ENCODE measurements at regions not wholly inside any gene's neighbourhood (a gene's known extent, or its start where the extent isn't known, plus 50 kb on each side); places are given as distances from the start of the nearest gene placed in this dataset. TPM values are rescaled to one million over a fixed set of nuclear protein-coding genes. Genes with fewer than 3 reads are reported as not detected.
"Not testable (repeated sequence)": the region's sequence is repeated elsewhere in the genome, so short reads cannot be mapped to it uniquely, and the experiment has no call there.

GRCh38 chr3:125915792-125916375, 53.1 kb upstream of the ROPN1B start:
- H3K4me1 ChIP-seq; intact Hi-C loops (cut with DNase I); H3K9me3 ChIP-seq; H3K36me3 ChIP-seq; H3K27me3 ChIP-seq: not testable (repeated sequence)
- peak in 1 of 2 donors; percentile 68 for TF ChIP-seq POLR2A (IDR thresholded peaks at IDR 0.05)
- peak; percentile 100 for DNase-seq
- Histone ChIP-seq H3K27ac (peak overlapping the region; percentile 46 to 77 (median 74)), H3K4me3 (replicated peaks in 1 of 3) (peak overlapping the region; percentile 2 to 74 (median 26))
- 1% methylated on average over 15 to 38 of the region's 40 CpGs for WGBS, 2 donors

DNA sequence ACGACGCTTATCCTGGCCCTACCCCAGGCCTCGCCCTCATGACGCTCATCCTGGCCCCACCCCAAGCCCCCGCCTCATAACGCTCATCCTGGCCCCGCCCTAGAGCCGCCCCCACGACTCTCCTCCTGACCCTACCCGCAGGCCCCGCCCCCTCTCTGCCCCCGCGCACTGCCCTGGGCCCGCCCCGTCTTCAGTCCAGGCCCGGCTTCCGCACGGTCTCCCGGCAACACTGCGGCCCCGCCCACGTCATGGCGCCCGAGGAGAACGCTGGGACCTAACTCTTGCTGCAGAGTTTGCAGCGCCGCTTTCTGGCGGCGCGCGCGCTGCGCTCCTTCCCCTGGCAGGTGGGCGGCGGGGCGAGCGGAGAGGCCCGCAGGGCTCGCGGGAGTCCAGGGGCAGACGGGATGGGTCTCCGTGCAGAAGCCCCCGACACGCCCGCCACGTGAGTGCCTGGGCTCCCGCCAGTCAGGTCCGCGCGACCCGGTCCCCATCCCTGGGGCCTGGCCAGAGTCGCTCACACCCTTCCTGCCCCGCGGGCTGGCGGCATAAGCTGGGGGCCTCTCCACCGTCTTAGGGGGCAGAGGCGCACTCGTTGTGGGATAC, 52.5 kb upstream of the ROPN1B start:
- Histone ChIP-seq H3K9me3 (no peaks in the 10 kb centered on the region), H3K4me3 (replicated peaks in 1 of 3) (peak overlapping the region; percentile 57 to 70 (median 65)), H3K27ac (peak overlapping the region; percentile 21 to 56 (median 41)), H3K36me3 (no peaks in the 10 kb centered on the region), H3K4me1 (peaks cover 7 to 10% of the 10 kb centered on the region in 2 donors), H3K27me3 (no peaks in the 10 kb centered on the region)
- no peak for DNase-seq
- TF ChIP-seq, protein P1, sequence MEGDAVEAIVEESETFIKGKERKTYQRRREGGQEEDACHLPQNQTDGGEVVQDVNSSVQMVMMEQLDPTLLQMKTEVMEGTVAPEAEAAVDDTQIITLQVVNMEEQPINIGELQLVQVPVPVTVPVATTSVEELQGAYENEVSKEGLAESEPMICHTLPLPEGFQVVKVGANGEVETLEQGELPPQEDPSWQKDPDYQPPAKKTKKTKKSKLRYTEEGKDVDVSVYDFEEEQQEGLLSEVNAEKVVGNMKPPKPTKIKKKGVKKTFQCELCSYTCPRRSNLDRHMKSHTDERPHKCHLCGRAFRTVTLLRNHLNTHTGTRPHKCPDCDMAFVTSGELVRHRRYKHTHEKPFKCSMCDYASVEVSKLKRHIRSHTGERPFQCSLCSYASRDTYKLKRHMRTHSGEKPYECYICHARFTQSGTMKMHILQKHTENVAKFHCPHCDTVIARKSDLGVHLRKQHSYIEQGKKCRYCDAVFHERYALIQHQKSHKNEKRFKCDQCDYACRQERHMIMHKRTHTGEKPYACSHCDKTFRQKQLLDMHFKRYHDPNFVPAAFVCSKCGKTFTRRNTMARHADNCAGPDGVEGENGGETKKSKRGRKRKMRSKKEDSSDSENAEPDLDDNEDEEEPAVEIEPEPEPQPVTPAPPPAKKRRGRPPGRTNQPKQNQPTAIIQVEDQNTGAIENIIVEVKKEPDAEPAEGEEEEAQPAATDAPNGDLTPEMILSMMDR (IDR thresholded peaks at IDR 0.05) = peak in 2 of 6 experiments; percentile 30 to 33
- TF ChIP-seq POLR2A (IDR thresholded peaks at IDR 0.05) = peak in 1 of 2 donors; percentile 37
- WGBS, 2 donors = 0% methylated on average over 8 of the region's 58 CpGs
- intact Hi-C loops (cut with DNase I) = no loop called here

- intact Hi-C loops (cut with DNase I); H3K36me3 ChIP-seq; H3K4me1 ChIP-seq; H3K27me3 ChIP-seq; H3K9me3 ChIP-seq; DNase-seq: not testable (repeated sequence)
- WGBS, 2 donors = 9 to 12% methylated on average over 9 of the region's 12 CpGs
- Histone ChIP-seq H3K27ac (peak overlapping the region in 2 of 3 donors; percentile 41 to 56), H3K4me3 (replicated peaks in 1 of 3) (peak overlapping the region; percentile 57 to 70 (median 65))
Observed at GRCh38 chr3:125917020-125917549, 51.9 kb upstream of the ROPN1B start.

GRCh38 chr3:125918024-125918423, 51.0 kb upstream of the ROPN1B start:
- H3K27me3 ChIP-seq; H3K9me3 ChIP-seq; DNase-seq; H3K27ac ChIP-seq; H3K4me3 ChIP-seq (replicated peaks in 1 of 3); H3K4me1 ChIP-seq; intact Hi-C loops (cut with DNase I); H3K36me3 ChIP-seq: not testable (repeated sequence)
- 97 to 100% methylated on average over 1 of the region's 1 CpG for WGBS, 2 donors

DNA sequence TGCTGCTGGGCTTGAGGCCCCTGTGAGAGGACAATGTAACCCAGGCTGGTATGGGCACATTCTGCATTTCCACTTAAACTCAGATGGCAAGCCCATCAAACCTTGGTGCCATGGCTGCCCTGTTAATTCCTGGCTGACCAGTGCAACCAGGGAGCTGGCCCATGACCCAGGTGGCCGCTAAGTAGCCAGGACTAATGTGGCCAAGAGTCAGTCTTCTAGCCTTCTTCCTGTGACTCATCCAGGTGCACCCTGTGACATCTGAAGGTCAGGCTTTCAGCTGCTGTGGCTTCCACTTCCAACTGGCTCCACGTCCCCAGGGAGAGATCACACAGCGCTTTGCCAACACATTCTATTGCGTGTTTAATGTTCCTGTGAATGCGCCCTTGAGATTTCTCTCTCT, 50.5 kb upstream of the ROPN1B start:
- H3K27me3 ChIP-seq; H3K4me3 ChIP-seq (replicated peaks in 1 of 3); DNase-seq; intact Hi-C loops (cut with DNase I); H3K36me3 ChIP-seq; H3K4me1 ChIP-seq; H3K27ac ChIP-seq; H3K9me3 ChIP-seq: not testable (repeated sequence)
- WGBS, 2 donors = 77 to 95% methylated on average over 5 of the region's 5 CpGs

GRCh38 chr3:125918866-125919265, 50.1 kb upstream of the ROPN1B start:
- H3K36me3 ChIP-seq; intact Hi-C loops (cut with DNase I); DNase-seq; H3K4me1 ChIP-seq; H3K4me3 ChIP-seq (replicated peaks in 1 of 3); H3K9me3 ChIP-seq; H3K27me3 ChIP-seq; H3K27ac ChIP-seq: not testable (repeated sequence)
- WGBS, 2 donors = 91 to 97% methylated on average over 2 of the region's 2 CpGs

MicroRNAs in the stretch of these regions (microRNA counts, 767-probe panel; counts per million panel counts)
- microRNA hsa-miR-548i = 0 to 3,161 counts per million in 2 donors

Small RNA genes lying in the stretch of these regions (microRNA-seq; reads per million reads assigned to microRNA genes)
- gene MIR548I1 = not detected

Small RNA genes lying in the stretch of these regions (small RNA-seq; reads per million reads assigned to genes)
- gene AC092902.1 (not detected), gene AF186996.2 (not detected), gene AF186996.3 (not detected), gene MIR548I1 (not detected), gene SNRPCP11 (not detected)

Measured in thyroid gland (tissue), 4 donors.